ENCODE measurements at regions not wholly inside any gene's neighbourhood (a gene's known extent, or its start where the extent isn't known, plus 50 kb on each side); places are given as distances from the start of the nearest gene placed in this dataset.

DNA sequence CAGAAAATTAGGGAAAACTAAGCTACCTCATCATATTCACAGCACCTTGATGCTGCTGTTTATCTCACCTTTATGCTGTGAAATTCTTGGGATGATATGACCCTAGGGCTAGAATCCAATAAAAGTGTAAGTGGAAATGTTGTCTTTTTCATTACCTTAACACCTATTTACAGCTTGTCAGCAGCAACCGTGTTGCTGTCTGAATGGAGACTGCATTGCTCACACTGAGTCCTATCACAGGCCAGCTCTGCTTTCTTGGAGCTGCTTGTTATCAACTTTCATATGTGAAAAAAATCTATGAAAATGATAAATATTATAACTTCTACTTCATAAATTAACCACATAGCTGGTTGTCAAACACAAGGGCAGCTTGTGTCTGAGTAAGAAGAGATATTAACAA, 789.5 kb downstream of the TECRL start:
- no peaks in the 10 kb centered on the region for H3K4me1 ChIP-seq (ENCODE audit: control insufficient read depth in 3 of 3, insufficient read depth in 2 of 3, low read depth in 1 of 3, low read length in 2 of 3)
- H3K27me3 ChIP-seq (ENCODE audit: control insufficient read depth in 3 of 3, insufficient read depth in 3 of 3, low read length in 3 of 3): no peaks in the 10 kb centered on the region
- no peak overlapping the region for H3K27ac ChIP-seq (ENCODE audit: low read depth in 1 of 3, low read length in 2 of 3)
- no peak overlapping the region for H3K4me3 ChIP-seq (ENCODE audit: low read depth in 1 of 3, low read length in 3 of 3)
- H3K36me3 ChIP-seq (ENCODE audit: control insufficient read depth in 3 of 3, insufficient read depth in 2 of 3, low read depth in 1 of 3, low read length in 3 of 3): no peaks in the 10 kb centered on the region
- 43 to 50% (median 45%) methylated on average over 1 of the region's 1 CpG for WGBS, 3 donors
- FAIRE-seq: no peak
- H3K9me3 ChIP-seq (ENCODE audit: control insufficient read depth in 2 of 2, insufficient read depth in 1 of 2, low read depth in 1 of 2, low read length in 1 of 2): no peaks in the 10 kb centered on the region
- DNase-seq: no peak

DNA sequence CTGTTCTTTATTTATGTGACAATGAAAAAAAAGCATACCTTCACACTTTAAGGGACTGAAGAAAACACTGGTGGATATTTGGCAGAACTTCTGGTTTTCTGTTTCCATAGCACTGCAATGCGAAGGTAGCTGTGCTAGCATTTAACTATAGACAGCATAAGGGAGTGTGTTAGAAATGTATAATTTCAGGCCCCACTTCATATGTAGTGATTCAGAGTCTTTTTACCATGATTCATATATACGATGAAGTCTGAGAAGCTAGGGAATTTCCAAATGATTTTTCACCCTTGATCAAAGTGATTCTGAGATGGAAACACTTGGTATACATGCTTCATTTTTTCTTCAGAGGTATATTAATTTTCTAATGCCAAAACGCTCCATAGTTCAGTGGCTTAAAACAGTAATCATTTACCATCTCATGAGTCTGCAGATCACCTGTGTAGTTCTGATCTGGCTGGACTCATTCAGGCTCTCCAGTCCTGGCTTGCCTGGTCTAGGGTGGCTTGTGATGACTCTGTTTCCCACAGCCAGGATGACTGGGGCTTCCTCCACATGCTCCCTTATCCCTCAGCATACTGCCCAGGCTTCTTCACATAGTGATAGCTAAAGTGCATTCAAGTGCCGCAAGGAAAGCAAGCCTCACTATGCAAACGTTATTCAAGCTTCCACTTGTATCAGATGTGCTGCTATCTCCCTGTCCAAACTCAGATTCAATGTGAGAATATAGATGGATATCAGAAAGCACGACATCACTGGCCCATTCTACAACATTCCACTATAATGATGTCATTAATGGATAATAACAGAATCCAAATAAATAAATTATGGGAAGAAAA, 790.1 kb downstream of the TECRL start:
- FAIRE-seq (no peak), DNase-seq (no peak)
- Histone ChIP-seq H3K4me3 (ENCODE audit: low read depth in 1 of 3, low read length in 3 of 3) (no peak overlapping the region), H3K27me3 (ENCODE audit: control insufficient read depth in 3 of 3, insufficient read depth in 3 of 3, low read length in 3 of 3) (no peaks in the 10 kb centered on the region), H3K4me1 (ENCODE audit: control insufficient read depth in 3 of 3, insufficient read depth in 2 of 3, low read depth in 1 of 3, low read length in 2 of 3) (no peaks in the 10 kb centered on the region), H3K27ac (ENCODE audit: low read depth in 1 of 3, low read length in 2 of 3) (no peak overlapping the region), H3K36me3 (ENCODE audit: control insufficient read depth in 3 of 3, insufficient read depth in 2 of 3, low read depth in 1 of 3, low read length in 3 of 3) (no peaks in the 10 kb centered on the region), H3K9me3 (ENCODE audit: control insufficient read depth in 2 of 2, insufficient read depth in 1 of 2, low read depth in 1 of 2, low read length in 1 of 2) (no peaks in the 10 kb centered on the region)
- WGBS, 3 donors: 36 to 47% (median 39%) methylated on average over 6 of the region's 6 CpGs

DNA sequence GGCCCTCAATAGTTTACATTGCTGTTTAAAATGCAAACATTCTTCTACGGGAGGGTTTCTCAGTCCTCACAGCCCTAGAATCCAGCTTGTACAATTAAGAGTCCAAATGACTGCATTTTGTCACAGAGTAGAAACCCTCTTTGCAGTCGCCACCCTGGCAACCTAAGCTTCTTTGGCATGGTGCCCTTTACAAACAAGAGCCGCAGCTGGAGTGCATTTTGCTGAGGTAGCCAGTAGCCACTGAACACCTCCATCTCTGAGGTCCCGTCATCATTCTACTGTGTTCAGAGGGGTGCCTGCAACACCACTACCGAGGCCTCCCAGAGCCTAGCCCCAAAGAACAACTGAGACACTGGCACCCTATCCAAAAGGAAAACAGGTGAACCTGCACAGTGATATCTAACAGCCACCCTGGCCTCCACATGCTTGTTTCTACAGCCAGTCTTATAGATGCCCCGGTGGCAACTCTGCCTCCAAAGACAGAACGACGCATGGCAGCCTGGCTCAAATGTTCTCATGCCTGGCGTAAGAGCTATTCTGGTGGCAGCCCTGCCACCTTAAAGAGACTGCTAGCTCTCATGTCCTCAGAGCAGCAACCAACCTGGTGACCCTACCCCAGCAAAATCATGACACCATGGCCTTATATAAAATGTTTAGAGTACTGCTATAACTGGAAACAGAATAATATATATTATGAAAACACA, 801.9 kb downstream of the TECRL start:
- no peaks in the 10 kb centered on the region for H3K4me1 ChIP-seq (ENCODE audit: control insufficient read depth in 3 of 3, insufficient read depth in 2 of 3, low read depth in 1 of 3, low read length in 2 of 3)
- FAIRE-seq (no peak), DNase-seq (no peak)
- H3K36me3 ChIP-seq (ENCODE audit: control insufficient read depth in 3 of 3, insufficient read depth in 2 of 3, low read depth in 1 of 3, low read length in 3 of 3): no peaks in the 10 kb centered on the region
- 60 to 75% (median 66%) methylated on average over 9 of the region's 9 CpGs for WGBS, 3 donors
- no peaks in the 10 kb centered on the region for H3K27me3 ChIP-seq (ENCODE audit: control insufficient read depth in 3 of 3, insufficient read depth in 3 of 3, low read length in 3 of 3)
- no peaks in the 10 kb centered on the region for H3K9me3 ChIP-seq (ENCODE audit: control insufficient read depth in 2 of 2, insufficient read depth in 1 of 2, low read depth in 1 of 2, low read length in 1 of 2)
- no peak overlapping the region for H3K4me3 ChIP-seq (ENCODE audit: low read depth in 1 of 3, low read length in 3 of 3)
- no peak overlapping the region for H3K27ac ChIP-seq (ENCODE audit: low read depth in 1 of 3, low read length in 2 of 3)

DNA sequence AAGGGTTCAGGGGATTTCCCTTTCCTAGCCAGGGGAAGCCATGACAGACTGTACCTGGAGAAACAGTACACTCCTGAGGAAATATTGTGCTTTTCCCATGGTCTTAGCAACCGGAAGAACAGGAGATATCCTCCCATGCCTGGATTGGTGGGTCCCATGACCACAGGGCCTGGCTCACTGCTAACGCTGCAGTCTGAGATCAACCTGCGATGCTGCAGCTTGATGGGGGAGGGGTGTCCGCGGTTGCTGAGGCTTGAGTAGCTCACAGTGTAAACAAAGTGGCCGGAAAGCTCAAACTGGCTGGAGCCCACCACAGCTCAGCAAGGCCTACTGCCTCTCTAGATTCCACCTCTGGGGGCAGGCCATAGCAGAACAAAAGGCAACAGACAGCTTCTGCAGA, 819.5 kb downstream of the TECRL start:
- H3K4me3 ChIP-seq (ENCODE audit: low read depth in 1 of 3, low read length in 3 of 3): no peak overlapping the region
- peaks cover 0 to 10% of the 10 kb centered on the region in 2 donors for H3K9me3 ChIP-seq (ENCODE audit: control insufficient read depth in 2 of 2, insufficient read depth in 1 of 2, low read depth in 1 of 2, low read length in 1 of 2)
- no peak for FAIRE-seq
- H3K36me3 ChIP-seq (ENCODE audit: control insufficient read depth in 3 of 3, insufficient read depth in 2 of 3, low read depth in 1 of 3, low read length in 3 of 3): no peaks in the 10 kb centered on the region
- H3K27ac ChIP-seq (ENCODE audit: low read depth in 1 of 3, low read length in 2 of 3): no peak overlapping the region
- no peaks in the 10 kb centered on the region for H3K4me1 ChIP-seq (ENCODE audit: control insufficient read depth in 3 of 3, insufficient read depth in 2 of 3, low read depth in 1 of 3, low read length in 2 of 3)
- no peaks in the 10 kb centered on the region for H3K27me3 ChIP-seq (ENCODE audit: control insufficient read depth in 3 of 3, insufficient read depth in 3 of 3, low read length in 3 of 3)
- 44 to 62% (median 52%) methylated on average over 6 of the region's 6 CpGs for WGBS, 3 donors
- DNase-seq: no peak

DNA sequence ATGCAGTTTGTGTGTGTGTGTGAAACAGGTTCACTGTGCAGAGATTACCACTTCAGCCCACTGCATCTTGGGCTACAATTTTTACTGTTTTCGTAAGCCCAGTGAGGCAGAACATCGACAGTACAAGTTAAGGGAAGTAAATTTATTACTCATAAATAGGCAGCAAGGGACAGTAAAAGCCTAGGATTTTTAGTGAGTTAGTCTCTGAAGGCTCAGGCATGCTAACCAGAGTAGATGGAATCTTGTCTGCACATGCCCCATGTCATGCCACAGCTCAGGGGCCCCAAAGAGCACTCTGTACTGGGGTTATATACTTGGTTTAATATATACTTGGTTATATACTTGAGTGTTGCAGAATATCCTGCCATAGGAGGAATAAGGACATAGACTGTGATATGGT, 825.7 kb downstream of the TECRL start:
- FAIRE-seq (no peak), DNase-seq (no peak)
- 64 to 78% (median 72%) methylated on average over 2 of the region's 2 CpGs for WGBS, 3 donors
- Histone ChIP-seq H3K4me1 (ENCODE audit: control insufficient read depth in 3 of 3, insufficient read depth in 2 of 3, low read depth in 1 of 3, low read length in 2 of 3) (no peaks in the 10 kb centered on the region), H3K27ac (ENCODE audit: low read depth in 1 of 3, low read length in 2 of 3) (no peak overlapping the region), H3K27me3 (ENCODE audit: control insufficient read depth in 3 of 3, insufficient read depth in 3 of 3, low read length in 3 of 3) (no peaks in the 10 kb centered on the region), H3K9me3 (ENCODE audit: control insufficient read depth in 2 of 2, insufficient read depth in 1 of 2, low read depth in 1 of 2, low read length in 1 of 2) (peaks cover 0 to 4% of the 10 kb centered on the region in 2 donors), H3K4me3 (ENCODE audit: low read depth in 1 of 3, low read length in 3 of 3) (no peak overlapping the region), H3K36me3 (ENCODE audit: control insufficient read depth in 3 of 3, insufficient read depth in 2 of 3, low read depth in 1 of 3, low read length in 3 of 3) (no peaks in the 10 kb centered on the region)

DNA sequence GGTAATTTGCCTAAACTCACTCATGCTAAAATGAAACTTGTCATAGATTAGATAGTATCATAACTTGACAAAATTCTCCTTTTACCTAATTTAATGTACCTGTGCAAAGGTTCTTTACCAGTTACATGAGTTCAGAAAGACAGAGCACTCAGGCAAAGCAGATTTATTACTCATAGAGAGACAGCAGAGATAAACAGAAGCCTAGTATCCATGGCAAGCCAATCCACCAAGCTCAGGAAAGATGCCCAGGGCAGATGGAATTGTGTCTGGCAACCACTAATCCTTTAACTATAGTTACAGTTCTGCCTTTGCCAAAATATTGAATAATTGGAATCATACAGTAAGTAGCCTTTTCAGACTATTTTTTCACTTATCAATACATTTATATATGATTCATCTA, 826.2 kb downstream of the TECRL start:
- Histone ChIP-seq H3K9me3 (ENCODE audit: control insufficient read depth in 2 of 2, insufficient read depth in 1 of 2, low read depth in 1 of 2, low read length in 1 of 2) (peaks cover 0 to 8% of the 10 kb centered on the region in 2 donors), H3K27me3 (ENCODE audit: control insufficient read depth in 3 of 3, insufficient read depth in 3 of 3, low read length in 3 of 3) (no peaks in the 10 kb centered on the region), H3K27ac (ENCODE audit: low read depth in 1 of 3, low read length in 2 of 3) (no peak overlapping the region), H3K4me1 (ENCODE audit: control insufficient read depth in 3 of 3, insufficient read depth in 2 of 3, low read depth in 1 of 3, low read length in 2 of 3) (no peaks in the 10 kb centered on the region), H3K4me3 (ENCODE audit: low read depth in 1 of 3, low read length in 3 of 3) (no peak overlapping the region), H3K36me3 (ENCODE audit: control insufficient read depth in 3 of 3, insufficient read depth in 2 of 3, low read depth in 1 of 3, low read length in 3 of 3) (no peaks in the 10 kb centered on the region)
- DNase-seq: no peak
- FAIRE-seq: no peak

DNA sequence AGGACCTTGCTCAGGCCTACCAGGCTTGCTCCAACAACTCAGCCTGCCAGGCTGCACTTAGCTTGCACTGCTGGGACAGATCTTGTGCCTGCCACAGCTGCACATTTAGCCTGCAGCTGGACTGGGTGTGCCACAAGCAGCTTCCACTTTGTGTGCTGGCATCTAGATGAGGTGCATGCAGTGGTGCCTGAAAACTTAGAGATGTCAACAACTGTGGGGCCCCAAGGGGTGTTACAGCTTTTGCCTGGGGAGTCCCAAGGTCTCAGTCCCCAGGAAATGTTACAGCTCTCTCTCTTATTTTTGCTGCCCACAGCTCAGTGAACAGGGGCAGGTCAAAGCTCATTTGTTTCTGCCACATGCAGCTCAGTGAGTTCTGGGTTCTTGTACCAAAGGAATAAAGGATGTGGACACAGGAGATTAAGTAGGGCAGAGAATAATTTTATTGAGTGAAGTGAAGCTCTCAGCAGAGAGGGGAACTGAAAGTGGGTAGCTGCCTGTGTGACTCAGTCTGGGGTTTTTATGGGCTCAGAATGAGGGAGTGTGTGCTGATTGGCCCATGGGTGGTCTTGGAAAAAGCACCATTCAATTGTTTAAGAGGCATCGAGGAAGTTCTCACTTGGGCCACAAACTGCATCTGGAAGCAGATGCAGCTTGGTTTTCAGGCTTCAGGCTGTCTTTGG, 828.3 kb downstream of the TECRL start:
- no peak for FAIRE-seq
- Histone ChIP-seq H3K4me3 (ENCODE audit: low read depth in 1 of 3, low read length in 3 of 3) (no peak overlapping the region), H3K36me3 (ENCODE audit: control insufficient read depth in 3 of 3, insufficient read depth in 2 of 3, low read depth in 1 of 3, low read length in 3 of 3) (no peaks in the 10 kb centered on the region), H3K4me1 (ENCODE audit: control insufficient read depth in 3 of 3, insufficient read depth in 2 of 3, low read depth in 1 of 3, low read length in 2 of 3) (no peaks in the 10 kb centered on the region), H3K9me3 (ENCODE audit: control insufficient read depth in 2 of 2, insufficient read depth in 1 of 2, low read depth in 1 of 2, low read length in 1 of 2) (peaks cover 1 to 14% of the 10 kb centered on the region in 2 donors), H3K27ac (ENCODE audit: low read depth in 1 of 3, low read length in 2 of 3) (no peak overlapping the region), H3K27me3 (ENCODE audit: control insufficient read depth in 3 of 3, insufficient read depth in 3 of 3, low read length in 3 of 3) (no peaks in the 10 kb centered on the region)
- 53 to 83% (median 57%) methylated on average over 1 of the region's 1 CpG for WGBS, 3 donors
- no peak for DNase-seq

DNA sequence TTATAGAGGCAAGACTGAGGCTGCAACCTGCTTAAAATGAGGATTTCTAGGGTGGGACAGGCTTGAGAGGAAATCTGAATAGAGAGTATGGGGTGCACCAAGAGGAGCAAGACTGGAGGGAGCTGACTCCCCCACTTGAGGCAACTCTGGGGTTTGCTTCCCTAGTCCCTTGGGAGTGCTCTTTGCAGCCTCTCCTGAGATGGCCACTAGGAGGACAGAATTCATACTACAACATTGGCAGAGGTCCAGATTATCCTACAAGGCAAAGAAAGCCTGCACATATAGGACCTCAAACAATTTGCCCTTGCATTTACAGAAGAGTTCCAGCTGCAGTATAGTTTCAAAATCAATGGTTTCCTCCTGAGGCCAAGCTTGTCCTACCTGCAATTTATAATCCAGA, 830.9 kb downstream of the TECRL start:
- peaks cover 1 to 14% of the 10 kb centered on the region in 2 donors for H3K9me3 ChIP-seq (ENCODE audit: control insufficient read depth in 2 of 2, insufficient read depth in 1 of 2, low read depth in 1 of 2, low read length in 1 of 2)
- H3K4me3 ChIP-seq (ENCODE audit: low read depth in 1 of 3, low read length in 3 of 3): no peak overlapping the region
- no peaks in the 10 kb centered on the region for H3K27me3 ChIP-seq (ENCODE audit: control insufficient read depth in 3 of 3, insufficient read depth in 3 of 3, low read length in 3 of 3)
- H3K27ac ChIP-seq (ENCODE audit: low read depth in 1 of 3, low read length in 2 of 3): no peak overlapping the region
- no peaks in the 10 kb centered on the region for H3K4me1 ChIP-seq (ENCODE audit: control insufficient read depth in 3 of 3, insufficient read depth in 2 of 3, low read depth in 1 of 3, low read length in 2 of 3)
- DNase-seq (no peak), FAIRE-seq (no peak)
- H3K36me3 ChIP-seq (ENCODE audit: control insufficient read depth in 3 of 3, insufficient read depth in 2 of 3, low read depth in 1 of 3, low read length in 3 of 3): no peaks in the 10 kb centered on the region

All from small intestine (tissue), 7 donors.